HEK293T (cell line): ENCODE measurements at regions not wholly inside any gene's neighbourhood (a gene's known extent, or its start where the extent isn't known, plus 50 kb on each side); places are given as distances from the start of the nearest gene placed in this dataset.

Source experiments
- BHLHE40 ChIP-seq: fragments of 450-650 bp; IDR thresholded peaks from 2 replicates; pipeline ENCODE4 v1.6.1; 2016; ENCODE audit warnings: mild to moderate bottlenecking, moderate library complexity, borderline replicate concordance
- FOXA1 ChIP-seq: fragments of 450-650 bp; IDR thresholded peaks from 2 replicates; pipeline ENCODE4 v1.6.1; 2016; ENCODE audit warnings: mild to moderate bottlenecking
- FOXK2 ChIP-seq: fragments of 450-650 bp; IDR thresholded peaks from 2 replicates; pipeline ENCODE4 v1.6.1; 2016; ENCODE audit warnings: mild to moderate bottlenecking
- FOXM1 ChIP-seq: fragments of 450-650 bp; IDR thresholded peaks from 2 replicates; pipeline ENCODE4 v1.6.1; 2017; ENCODE audit warnings: mild to moderate bottlenecking, borderline replicate concordance
- L3MBTL2 ChIP-seq: fragments of 450-650 bp; conservative IDR thresholded peaks from 2 replicates; pipeline ENCODE4 v1.6.1; 2016; ENCODE audit warnings: mild to moderate bottlenecking
- LEF1 ChIP-seq: fragments of 450-650 bp; IDR thresholded peaks from 2 replicates; pipeline ENCODE4 v1.6.1; 2017; ENCODE audit warnings: mild to moderate bottlenecking, borderline replicate concordance
- SP1 ChIP-seq: fragments of 450-650 bp; IDR thresholded peaks from 2 replicates; pipeline ENCODE4 v1.6.1; 2017
- SUZ12 ChIP-seq: fragments of 450-650 bp; IDR thresholded peaks from 2 replicates; pipeline ENCODE4 v1.6.1; 2016; ENCODE audit warnings: mild to moderate bottlenecking
- TARDBP ChIP-seq: fragments of 450-650 bp; IDR thresholded peaks from 2 replicates; pipeline ENCODE4 v1.6.1; 2016
- TF ChIP-seq, protein P1 (sequence below): fragments of 450-650 bp; IDR thresholded peaks from 2 replicates; pipeline ENCODE4 v1.6.1; 2016

DNA sequence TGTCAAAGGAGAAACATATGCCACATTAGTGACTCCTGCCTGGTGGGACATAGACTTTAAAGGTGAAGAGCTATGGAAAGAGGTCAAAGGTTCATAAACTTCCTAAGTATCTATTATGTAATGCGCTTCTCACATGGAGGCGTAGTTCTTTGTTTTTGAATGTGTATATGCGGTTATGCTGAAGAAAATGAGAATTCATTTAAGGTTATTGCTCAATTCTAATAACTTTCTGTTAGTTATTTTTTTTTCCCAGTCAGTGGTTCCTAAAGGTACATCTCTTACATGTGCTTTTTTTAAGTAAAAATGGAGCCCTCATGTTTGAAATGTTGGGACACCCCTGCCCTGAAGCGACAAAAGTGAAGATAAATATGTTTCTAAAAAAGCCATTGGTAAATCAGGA, 156.2 kb downstream of the SPATA31D1 start:
- TF ChIP-seq TARDBP, result no peak
- TF ChIP-seq LEF1, result no peak
- TF ChIP-seq BHLHE40, result no peak
- no peak for TF ChIP-seq SUZ12
- no peak for TF ChIP-seq FOXM1
- TF ChIP-seq L3MBTL2, result no peak
- no peak for TF ChIP-seq SP1
- TF ChIP-seq, protein P1, sequence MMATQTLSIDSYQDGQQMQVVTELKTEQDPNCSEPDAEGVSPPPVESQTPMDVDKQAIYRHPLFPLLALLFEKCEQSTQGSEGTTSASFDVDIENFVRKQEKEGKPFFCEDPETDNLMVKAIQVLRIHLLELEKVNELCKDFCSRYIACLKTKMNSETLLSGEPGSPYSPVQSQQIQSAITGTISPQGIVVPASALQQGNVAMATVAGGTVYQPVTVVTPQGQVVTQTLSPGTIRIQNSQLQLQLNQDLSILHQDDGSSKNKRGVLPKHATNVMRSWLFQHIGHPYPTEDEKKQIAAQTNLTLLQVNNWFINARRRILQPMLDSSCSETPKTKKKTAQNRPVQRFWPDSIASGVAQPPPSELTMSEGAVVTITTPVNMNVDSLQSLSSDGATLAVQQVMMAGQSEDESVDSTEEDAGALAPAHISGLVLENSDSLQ, result no peak
- no peak for TF ChIP-seq FOXK2
- no peak for TF ChIP-seq FOXA1
